ENCODE measurements at regions not wholly inside any gene's neighbourhood (a gene's known extent, or its start where the extent isn't known, plus 50 kb on each side); places are given as distances from the start of the nearest gene placed in this dataset.

DNA sequence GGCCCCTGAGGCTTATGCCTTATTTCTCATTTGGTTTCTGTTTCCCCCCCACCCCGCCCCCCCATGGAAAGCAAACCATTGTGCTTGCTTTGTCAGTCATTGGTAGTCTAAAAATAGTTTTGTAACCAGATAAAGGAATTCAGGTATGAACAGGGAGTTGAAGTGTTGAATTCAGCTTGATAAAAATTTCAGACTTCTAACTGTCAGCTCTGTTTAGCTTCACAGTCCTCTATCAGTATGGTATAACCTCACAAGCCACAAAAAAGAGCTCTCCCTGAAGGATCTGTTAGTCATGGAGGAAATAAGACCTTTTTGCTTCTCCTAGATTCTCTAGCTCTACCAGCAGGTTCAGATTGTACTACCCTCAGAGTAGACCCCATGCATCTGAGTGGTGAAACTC is 378.1 kb downstream of the TMEM38B start:
- H2AFZ ChIP-seq (ENCODE audit: low read depth, low read length), result no peak overlapping the region
- no CpG with 5 or more reads among the region's 1 CpG for WGBS
- H3K4me2 ChIP-seq (ENCODE audit: low read length, poor library complexity, severe bottlenecking), result no peak overlapping the region
- no peaks in the 10 kb centered on the region for H3K9me3 ChIP-seq (ENCODE audit: control insufficient read depth, low read length)
- no peaks in the 10 kb centered on the region for H3K36me3 ChIP-seq (ENCODE audit: control insufficient read depth in 1 of 2, insufficient read depth in 2 of 2, low read depth in 1 of 2, low read length in 2 of 2)
- no peak overlapping the region for H3K9ac ChIP-seq (ENCODE audit: low read length)
- no peak for DNase-seq
- H2BK5ac ChIP-seq (ENCODE audit: low read depth, low read length, poor library complexity, severe bottlenecking), result no peak overlapping the region
- H3K79me1 ChIP-seq (replicated peaks; ENCODE audit: low read length, poor library complexity, severe bottlenecking), result no peaks in the 10 kb centered on the region
- H4K8ac ChIP-seq (ENCODE audit: low read length), result no peak overlapping the region
- no peak overlapping the region for H2BK120ac ChIP-seq (ENCODE audit: low read depth, low read length)
- H2AK5ac ChIP-seq (ENCODE audit: low read length, severe bottlenecking), result no peak overlapping the region
- no peak overlapping the region for H3K18ac ChIP-seq (ENCODE audit: low read depth in 1 of 2, low read length in 2 of 2)
- H3K14ac ChIP-seq (ENCODE audit: low read length in 2 of 2), result no peak overlapping the region
- H2BK12ac ChIP-seq (ENCODE audit: low read length in 2 of 2), result no peak overlapping the region
- no peak overlapping the region for H4K91ac ChIP-seq (ENCODE audit: low read length)
- H3K4me1 ChIP-seq (ENCODE audit: control insufficient read depth, insufficient read depth, low read depth, low read length), result no peaks in the 10 kb centered on the region
- H2BK15ac ChIP-seq (ENCODE audit: low read depth, poor library complexity, severe bottlenecking), result no peak overlapping the region
- no peak overlapping the region for H3K4me3 ChIP-seq (ENCODE audit: insufficient read depth in 1 of 2, low read depth in 1 of 2, low read length in 2 of 2)
- no peak overlapping the region for H3K27ac ChIP-seq (ENCODE audit: low read length, poor library complexity, severe bottlenecking)
- no peak overlapping the region for H3K23ac ChIP-seq (ENCODE audit: low read length in 2 of 2)
- no peaks in the 10 kb centered on the region for H3K27me3 ChIP-seq (ENCODE audit: control insufficient read depth in 1 of 2, insufficient read depth in 1 of 2, low read length in 2 of 2)
- no peak overlapping the region for H3K4ac ChIP-seq (ENCODE audit: low read depth in 1 of 2, low read length in 2 of 2)

DNA sequence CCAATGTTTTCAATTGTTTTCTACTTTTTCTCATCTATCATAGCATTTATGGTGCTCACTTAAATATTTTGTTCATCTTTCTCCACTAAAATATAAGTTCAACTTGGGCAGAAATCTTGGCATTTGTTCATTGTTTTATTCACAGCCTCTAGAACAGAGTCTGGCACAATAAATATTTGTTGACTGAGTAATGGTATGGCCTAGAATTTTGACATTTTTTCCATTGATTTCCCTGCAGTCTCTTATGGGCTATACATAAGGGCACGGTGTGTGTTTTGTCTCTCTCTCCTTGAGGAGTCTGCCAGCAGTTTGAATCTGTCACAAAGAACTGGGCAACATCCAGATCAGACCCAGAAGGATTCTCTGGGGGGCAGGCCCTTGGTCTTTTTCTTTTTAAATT is 379.7 kb downstream of the TMEM38B start:
- no peak overlapping the region for H2AK5ac ChIP-seq (ENCODE audit: low read length, severe bottlenecking)
- H4K8ac ChIP-seq (ENCODE audit: low read length), result no peak overlapping the region

DNA sequence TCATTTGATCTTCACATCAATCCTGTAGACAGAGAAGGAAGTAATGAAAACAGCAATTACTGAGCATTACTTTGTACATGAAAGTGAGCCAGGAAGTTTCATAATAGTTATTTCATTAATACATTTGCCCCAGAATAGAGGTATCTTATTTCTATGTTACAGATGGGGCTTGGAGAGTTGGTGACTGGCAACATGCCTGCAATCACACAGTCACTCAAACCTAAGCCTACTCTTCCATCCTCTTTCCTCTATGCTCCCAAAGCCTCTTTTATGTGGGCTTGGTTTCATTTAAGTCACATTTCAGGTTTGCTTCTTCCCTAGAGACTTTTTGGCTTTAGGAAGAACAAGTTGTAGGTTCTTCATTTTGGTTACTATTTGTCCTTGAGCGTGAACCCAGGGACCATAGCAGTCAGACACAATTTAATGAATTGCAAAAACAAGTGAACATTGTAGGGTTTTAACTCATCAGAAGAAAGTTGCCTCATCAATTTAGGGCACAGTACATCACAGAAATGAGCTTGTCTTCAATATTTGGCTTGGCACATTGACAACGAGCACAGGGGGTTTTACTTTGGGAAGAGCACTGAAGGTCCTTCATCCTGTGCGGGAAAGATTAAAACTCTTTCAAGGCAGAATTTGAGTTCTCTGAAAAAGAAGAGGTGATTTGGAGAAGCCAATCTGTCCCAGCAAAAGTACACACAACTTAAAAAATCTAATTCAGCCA is 381.1 kb downstream of the TMEM38B start:
- Histone ChIP-seq H2BK5ac (ENCODE audit: low read depth, low read length, poor library complexity, severe bottlenecking) (no peak overlapping the region), H3K27me3 (ENCODE audit: control insufficient read depth in 1 of 2, insufficient read depth in 1 of 2, low read length in 2 of 2) (no peaks in the 10 kb centered on the region), H3K23ac (ENCODE audit: low read length in 2 of 2) (no peak overlapping the region), H2AK5ac (ENCODE audit: low read length, severe bottlenecking) (no peak overlapping the region), H3K18ac (ENCODE audit: low read depth in 1 of 2, low read length in 2 of 2) (no peak overlapping the region), H3K4ac (ENCODE audit: low read depth in 1 of 2, low read length in 2 of 2) (no peak overlapping the region), H3K4me1 (ENCODE audit: control insufficient read depth, insufficient read depth, low read depth, low read length) (no peaks in the 10 kb centered on the region), H3K36me3 (ENCODE audit: control insufficient read depth in 1 of 2, insufficient read depth in 2 of 2, low read depth in 1 of 2, low read length in 2 of 2) (no peaks in the 10 kb centered on the region), H3K27ac (ENCODE audit: low read length, poor library complexity, severe bottlenecking) (no peak overlapping the region), H3K4me2 (ENCODE audit: low read length, poor library complexity, severe bottlenecking) (no peak overlapping the region), H4K8ac (ENCODE audit: low read length) (no peak overlapping the region), H2BK15ac (ENCODE audit: low read depth, poor library complexity, severe bottlenecking) (no peak overlapping the region), H3K9ac (ENCODE audit: low read length) (no peak overlapping the region), H3K14ac (ENCODE audit: low read length in 2 of 2) (no peak overlapping the region), H2BK12ac (ENCODE audit: low read length in 2 of 2) (no peak overlapping the region), H3K4me3 (ENCODE audit: insufficient read depth in 1 of 2, low read depth in 1 of 2, low read length in 2 of 2) (no peak overlapping the region), H3K9me3 (ENCODE audit: control insufficient read depth, low read length) (no peaks in the 10 kb centered on the region), H2AFZ (ENCODE audit: low read depth, low read length) (no peak overlapping the region), H4K91ac (ENCODE audit: low read length) (no peak overlapping the region), H2BK120ac (ENCODE audit: low read depth, low read length) (no peak overlapping the region), H3K79me1 (replicated peaks; ENCODE audit: low read length, poor library complexity, severe bottlenecking) (no peaks in the 10 kb centered on the region)
- no peak for DNase-seq
- 93% methylated on average over 3 of the region's 3 CpGs for WGBS

More for the DNA sequence above, 379.7 kb downstream of the TMEM38B start:
- Histone ChIP-seq H3K9ac (ENCODE audit: low read length) (no peak overlapping the region), H4K91ac (ENCODE audit: low read length) (no peak overlapping the region), H2BK5ac (ENCODE audit: low read depth, low read length, poor library complexity, severe bottlenecking) (no peak overlapping the region), H2AFZ (ENCODE audit: low read depth, low read length) (no peak overlapping the region), H3K4me2 (ENCODE audit: low read length, poor library complexity, severe bottlenecking) (no peak overlapping the region), H2BK120ac (ENCODE audit: low read depth, low read length) (no peak overlapping the region), H2BK15ac (ENCODE audit: low read depth, poor library complexity, severe bottlenecking) (no peak overlapping the region), H3K79me1 (replicated peaks; ENCODE audit: low read length, poor library complexity, severe bottlenecking) (no peaks in the 10 kb centered on the region), H3K4me1 (ENCODE audit: control insufficient read depth, insufficient read depth, low read depth, low read length) (no peaks in the 10 kb centered on the region), H3K23ac (ENCODE audit: low read length in 2 of 2) (no peak overlapping the region), H3K9me3 (ENCODE audit: control insufficient read depth, low read length) (no peaks in the 10 kb centered on the region), H3K4ac (ENCODE audit: low read depth in 1 of 2, low read length in 2 of 2) (no peak overlapping the region), H3K4me3 (ENCODE audit: insufficient read depth in 1 of 2, low read depth in 1 of 2, low read length in 2 of 2) (no peak overlapping the region), H3K36me3 (ENCODE audit: control insufficient read depth in 1 of 2, insufficient read depth in 2 of 2, low read depth in 1 of 2, low read length in 2 of 2) (no peaks in the 10 kb centered on the region), H2BK12ac (ENCODE audit: low read length in 2 of 2) (no peak overlapping the region), H3K27ac (ENCODE audit: low read length, poor library complexity, severe bottlenecking) (no peak overlapping the region), H3K14ac (ENCODE audit: low read length in 2 of 2) (no peak overlapping the region), H3K18ac (ENCODE audit: low read depth in 1 of 2, low read length in 2 of 2) (no peak overlapping the region), H3K27me3 (ENCODE audit: control insufficient read depth in 1 of 2, insufficient read depth in 1 of 2, low read length in 2 of 2) (no peaks in the 10 kb centered on the region)
- 67% methylated on average over 1 of the region's 1 CpG for WGBS
- no peak for DNase-seq

DNA sequence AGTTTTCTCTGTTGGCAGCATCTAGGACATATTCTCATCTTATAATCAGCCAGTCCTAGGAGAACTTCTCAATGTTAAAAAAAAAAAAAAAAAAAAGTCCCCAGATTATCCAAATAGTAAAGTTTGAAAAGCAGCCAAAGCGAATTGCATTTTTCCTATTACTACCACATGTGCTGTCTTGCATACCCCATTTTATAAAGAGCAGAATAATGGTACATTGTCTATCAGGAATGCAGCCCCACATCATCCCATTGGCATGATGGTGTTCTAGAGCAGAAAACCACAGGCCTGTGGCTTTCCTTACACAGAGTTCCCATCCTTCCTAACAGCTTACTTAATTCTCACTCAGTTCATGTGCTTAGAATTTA is 381.6 kb downstream of the TMEM38B start:
- H3K4me3 ChIP-seq (ENCODE audit: insufficient read depth in 1 of 2, low read depth in 1 of 2, low read length in 2 of 2), result no peak overlapping the region
- no peak overlapping the region for H3K27ac ChIP-seq (ENCODE audit: low read length, poor library complexity, severe bottlenecking)
- H3K9me3 ChIP-seq (ENCODE audit: control insufficient read depth, low read length), result no peaks in the 10 kb centered on the region
- H3K27me3 ChIP-seq (ENCODE audit: control insufficient read depth in 1 of 2, insufficient read depth in 1 of 2, low read length in 2 of 2), result no peaks in the 10 kb centered on the region
- no peak overlapping the region for H3K23ac ChIP-seq (ENCODE audit: low read length in 2 of 2)
- no peak overlapping the region for H3K4ac ChIP-seq (ENCODE audit: low read depth in 1 of 2, low read length in 2 of 2)
- no peak overlapping the region for H3K18ac ChIP-seq (ENCODE audit: low read depth in 1 of 2, low read length in 2 of 2)
- H2BK120ac ChIP-seq (ENCODE audit: low read depth, low read length), result no peak overlapping the region
- no peak overlapping the region for H2BK5ac ChIP-seq (ENCODE audit: low read depth, low read length, poor library complexity, severe bottlenecking)
- peak; percentile 13 for DNase-seq
- no peak overlapping the region for H4K91ac ChIP-seq (ENCODE audit: low read length)
- H2AFZ ChIP-seq (ENCODE audit: low read depth, low read length), result no peak overlapping the region
- H3K4me1 ChIP-seq (ENCODE audit: control insufficient read depth, insufficient read depth, low read depth, low read length), result no peaks in the 10 kb centered on the region
- no peak overlapping the region for H3K4me2 ChIP-seq (ENCODE audit: low read length, poor library complexity, severe bottlenecking)
- H3K9ac ChIP-seq (ENCODE audit: low read length), result no peak overlapping the region
- H2BK15ac ChIP-seq (ENCODE audit: low read depth, poor library complexity, severe bottlenecking), result no peak overlapping the region
- WGBS, result 63% methylated on average over 1 of the region's 1 CpG
- no peaks in the 10 kb centered on the region for H3K36me3 ChIP-seq (ENCODE audit: control insufficient read depth in 1 of 2, insufficient read depth in 2 of 2, low read depth in 1 of 2, low read length in 2 of 2)
- no peak overlapping the region for H3K14ac ChIP-seq (ENCODE audit: low read length in 2 of 2)
- H2AK5ac ChIP-seq (ENCODE audit: low read length, severe bottlenecking), result no peak overlapping the region
- H3K79me1 ChIP-seq (replicated peaks; ENCODE audit: low read length, poor library complexity, severe bottlenecking), result no peaks in the 10 kb centered on the region
- H2BK12ac ChIP-seq (ENCODE audit: low read length in 2 of 2), result no peak overlapping the region
- no peak overlapping the region for H4K8ac ChIP-seq (ENCODE audit: low read length)

Data from mesenchymal stem cell (in vitro differentiated cells and primary cell).